ENCODE measurements at regions not wholly inside any gene's neighbourhood (a gene's known extent, or its start where the extent isn't known, plus 50 kb on each side); places are given as distances from the start of the nearest gene placed in this dataset.

DNA sequence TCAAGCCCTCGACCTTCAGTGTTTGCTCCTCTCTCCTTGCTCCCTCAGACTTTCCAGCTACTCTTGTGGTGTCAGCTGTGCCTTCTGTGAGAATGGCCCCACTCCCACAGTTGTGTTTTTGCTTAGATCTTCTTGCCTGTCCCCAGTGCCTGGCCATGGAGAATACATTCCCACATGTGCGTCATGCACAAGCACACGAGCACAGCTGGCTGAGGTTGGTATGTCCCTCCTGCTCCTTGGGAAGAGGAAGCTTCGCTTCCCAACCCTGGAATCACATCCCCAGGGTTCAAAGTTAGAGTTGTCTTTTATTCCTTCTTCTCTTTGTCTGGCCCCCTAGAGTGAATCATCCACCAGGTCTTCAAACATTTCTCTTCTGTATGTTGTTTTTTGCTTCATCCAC is 518.6 kb downstream of the CCDC171 start:
- TF ChIP-seq, protein P1, sequence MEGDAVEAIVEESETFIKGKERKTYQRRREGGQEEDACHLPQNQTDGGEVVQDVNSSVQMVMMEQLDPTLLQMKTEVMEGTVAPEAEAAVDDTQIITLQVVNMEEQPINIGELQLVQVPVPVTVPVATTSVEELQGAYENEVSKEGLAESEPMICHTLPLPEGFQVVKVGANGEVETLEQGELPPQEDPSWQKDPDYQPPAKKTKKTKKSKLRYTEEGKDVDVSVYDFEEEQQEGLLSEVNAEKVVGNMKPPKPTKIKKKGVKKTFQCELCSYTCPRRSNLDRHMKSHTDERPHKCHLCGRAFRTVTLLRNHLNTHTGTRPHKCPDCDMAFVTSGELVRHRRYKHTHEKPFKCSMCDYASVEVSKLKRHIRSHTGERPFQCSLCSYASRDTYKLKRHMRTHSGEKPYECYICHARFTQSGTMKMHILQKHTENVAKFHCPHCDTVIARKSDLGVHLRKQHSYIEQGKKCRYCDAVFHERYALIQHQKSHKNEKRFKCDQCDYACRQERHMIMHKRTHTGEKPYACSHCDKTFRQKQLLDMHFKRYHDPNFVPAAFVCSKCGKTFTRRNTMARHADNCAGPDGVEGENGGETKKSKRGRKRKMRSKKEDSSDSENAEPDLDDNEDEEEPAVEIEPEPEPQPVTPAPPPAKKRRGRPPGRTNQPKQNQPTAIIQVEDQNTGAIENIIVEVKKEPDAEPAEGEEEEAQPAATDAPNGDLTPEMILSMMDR (optimal IDR thresholded peaks at IDR 0.05 in 1 of 3, IDR thresholded peaks at IDR 0.05 in 1 of 3, conservative IDR thresholded peaks at IDR 0.05 in 1 of 3; ENCODE audit: extremely low read depth in 1 of 3, insufficient read depth in 2 of 3, low read length in 3 of 3): no peak
- no peak for TF ChIP-seq EZH2 (IDR thresholded peaks at IDR 0.05; ENCODE audit: low read length)
